A549 (cell line): ENCODE measurements at regions not wholly inside any gene's neighbourhood (a gene's known extent, or its start where the extent isn't known, plus 50 kb on each side); places are given as distances from the start of the nearest gene placed in this dataset.

Source experiments
- ATAC-seq, 2 experiments: fragments of 200-7000 bp in 1 of 2; fragments of >200 bp in 1 of 2; cut with Nextera tagmentation in 1 of 2; cut with Tn5 transposase in 1 of 2; 3 replicates each; pipeline versions ENCODE4 v1.8.0 to v1.9.1; 2018 to 2020; ENCODE audit warnings: mild to moderate bottlenecking in 1 of 2, moderate library complexity in 1 of 2
- CTCF ChIA-PET: fragments of 300-600 bp; sonication (Branson Sonifier 250); formaldehyde crosslinking; extraction: SDS; loops from one replicate; lab custom pipeline; 2021; ENCODE audit warnings: antibody characterized with exemption, inconsistent platforms; lab: Yijun Ruan, JAX
- POLR2A ChIA-PET: fragments of 350-600 bp; formaldehyde crosslinking; extraction: SDS; loops from one replicate; lab custom pipeline; 2021; ENCODE audit warnings: antibody characterized with exemption, inconsistent platforms; lab: Yijun Ruan, JAX
- DNase-seq, 2 experiments: peaks; one replicate each; pipeline versions ENCODE4 v3.0.0 to v3.0.0-alpha.2; 2011 to 2016; ENCODE audit warnings: low read depth in 1 of 2, low spot score in 1 of 2
- FAIRE-seq: peaks from 2 replicates; lab custom pipeline; 2011; peaks lifted over from hg19 to GRCh38; lab: Jason Lieb, UNC
- H3K27ac ChIP-seq, 2 experiments: fragments of >200 bp; sonication (Bioruptor Twin); formaldehyde crosslinking; 3 replicates each; pipeline ENCODE4 v1.5.1; 2016 to 2017
- H3K4me1 ChIP-seq: fragments of >200 bp; sonication (Bioruptor Twin); formaldehyde crosslinking; 3 replicates; pipeline ENCODE4 v1.6.1; 2016
- H3K4me2 ChIP-seq: fragments of >200 bp; sonication (Bioruptor Twin); formaldehyde crosslinking; 3 replicates; pipeline ENCODE4 v1.6.1; 2016
- H3K4me3 ChIP-seq: fragments of >200 bp; sonication (Bioruptor Twin); formaldehyde crosslinking; 3 replicates; pipeline ENCODE4 v1.5.1; 2016
- H3K9me3 ChIP-seq: fragments of >200 bp; sonication (Bioruptor Twin); formaldehyde crosslinking; 3 replicates; pipeline ENCODE4 v1.6.1; 2016
- EHF ChIP-seq: fragments of 250-450 bp; sonication (Bioruptor Pico); IDR thresholded peaks from 2 replicates; pipeline ENCODE4 v1.5.0; 2020; ENCODE audit warnings: mild to moderate bottlenecking
- EP300 ChIP-seq, 2 experiments: fragments of >200 bp; sonication (Bioruptor Twin); formaldehyde crosslinking; IDR thresholded peaks; 2 replicates in 1 of 2; 3 replicates in 1 of 2; pipeline ENCODE4 v1.6.1; 2016 to 2017
- FOXS1 ChIP-seq: fragments of 250-450 bp; sonication (Bioruptor Pico); IDR thresholded peaks from 2 replicates; pipeline ENCODE4 v1.5.0; 2020; ENCODE audit warnings: mild to moderate bottlenecking, moderate library complexity
- HDAC2 ChIP-seq: fragments of 200-600 bp; sonication (generic); IDR thresholded peaks from 2 replicates; pipeline ENCODE4 v1.6.1; 2016
- HEYL ChIP-seq: fragments of 250-450 bp; sonication (Bioruptor Pico); IDR thresholded peaks from 2 replicates; pipeline ENCODE4 v1.8.0; 2021; ENCODE audit warnings: mild to moderate bottlenecking, moderate library complexity
- HOXA7 ChIP-seq: fragments of 250-450 bp; sonication (Bioruptor Pico); IDR thresholded peaks from 2 replicates; pipeline ENCODE4 v1.5.0; 2020; ENCODE audit warnings: mild to moderate bottlenecking, moderate library complexity
- JUN ChIP-seq, 2 experiments: fragments of >200 bp; sonication (Bioruptor Twin); formaldehyde crosslinking; IDR thresholded peaks; 2 replicates in 1 of 2; 3 replicates in 1 of 2; pipeline ENCODE4 v1.6.1; 2016 to 2017
- KDM1A ChIP-seq: fragments of 200-600 bp; sonication (generic); IDR thresholded peaks from 2 replicates; pipeline ENCODE4 v1.6.1; 2016; ENCODE audit warnings: low read depth, mild to moderate bottlenecking
- KDM5A ChIP-seq: fragments of 200-600 bp; sonication (generic); IDR thresholded peaks from 2 replicates; pipeline ENCODE4 v1.6.1; 2016; ENCODE audit warnings: antibody characterized with exemption, mild to moderate bottlenecking
- NFE2L2 ChIP-seq: fragments of 150-350 bp; conservative IDR thresholded peaks from 2 replicates; pipeline ENCODE4 v1.6.1; 2014; ENCODE audit warnings: low read length
- SMC3 ChIP-seq: fragments of >200 bp; sonication (Bioruptor Twin); formaldehyde crosslinking; IDR thresholded peaks from 3 replicates; pipeline ENCODE4 v1.6.1; 2018; ENCODE audit warnings: inconsistent platforms
- SREBF2 ChIP-seq: fragments of 450-650 bp; IDR thresholded peaks from 2 replicates; pipeline ENCODE4 v1.6.1; 2014; ENCODE audit warnings: mild to moderate bottlenecking, moderate library complexity
- TFCP2L1 ChIP-seq: fragments of 250-450 bp; sonication (Bioruptor Pico); IDR thresholded peaks from 2 replicates; pipeline ENCODE4 v1.5.0; 2021; ENCODE audit warnings: mild to moderate bottlenecking
- ZC3H11A ChIP-seq: fragments of 450-650 bp; IDR thresholded peaks from 2 replicates; pipeline ENCODE4 v1.6.1; 2014; ENCODE audit warnings: antibody characterized with exemption, mild to moderate bottlenecking
- ZFP36 ChIP-seq: fragments of 450-650 bp; IDR thresholded peaks from 2 replicates; pipeline ENCODE4 v1.6.1; 2014; ENCODE audit warnings: borderline replicate concordance; ENCODE audit not compliant: partially characterized antibody
- WGBS: methylation state at CpG from one replicate; pipeline ENCODE4 v1.1.6; 2017; ENCODE audit errors: missing lambda C conversion rate; 5-methylcytosine and 5-hydroxymethylcytosine counted together
- TF ChIP-seq, protein P1 (sequence below): fragments of >200 bp; sonication (Bioruptor Twin); formaldehyde crosslinking; IDR thresholded peaks from 2 replicates; pipeline ENCODE4 v1.6.1; 2016
- TF ChIP-seq, protein P2 (sequence below): fragments of 200-600 bp; sonication (generic); IDR thresholded peaks from 2 replicates; pipeline ENCODE4 v1.6.1; 2016; ENCODE audit warnings: antibody characterized with exemption, mild to moderate bottlenecking, moderate library complexity
- TF ChIP-seq, protein P3 (sequence below): fragments of >200 bp; sonication (Bioruptor Twin); formaldehyde crosslinking; IDR thresholded peaks from 3 replicates; pipeline ENCODE4 v1.6.1; 2016
- TF ChIP-seq, protein P4 (sequence below): fragments of 250-450 bp; sonication (Bioruptor Pico); IDR thresholded peaks from 2 replicates; pipeline ENCODE4 v1.5.0; 2020; ENCODE audit warnings: low read depth, mild to moderate bottlenecking, moderate library complexity

DNA sequence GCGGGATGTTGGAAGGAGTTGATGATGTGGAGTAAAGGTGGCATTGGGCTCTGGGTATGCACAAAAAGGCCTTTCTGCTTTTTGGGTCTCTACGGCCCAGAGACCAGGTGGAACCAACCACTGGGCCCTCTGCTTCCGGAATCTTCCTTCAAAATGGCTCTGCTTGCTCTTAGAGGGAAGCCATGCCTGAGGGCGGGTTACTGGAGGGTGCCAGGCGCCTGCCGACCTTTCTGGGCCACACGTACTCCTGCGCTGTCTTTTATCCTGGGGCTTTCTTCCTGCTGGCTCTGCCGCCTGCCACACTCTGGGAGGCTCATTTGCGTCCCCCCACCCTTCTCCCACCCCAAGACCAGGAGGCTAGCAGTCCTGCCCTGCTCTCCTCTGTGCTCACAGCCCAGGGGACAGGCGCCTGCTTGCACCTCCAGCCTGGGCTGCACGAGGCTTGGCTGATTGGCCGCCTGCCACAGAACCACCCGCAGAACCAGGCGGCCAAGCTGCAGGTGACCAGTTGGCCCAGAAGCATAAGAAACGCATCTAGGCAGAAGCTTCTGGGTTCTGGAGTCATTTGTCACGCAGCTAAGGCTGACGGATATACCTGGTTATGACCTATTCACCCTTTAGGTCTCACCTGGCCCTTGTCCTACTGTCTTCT, 536.9 kb downstream of the TBC1D22A start:
- ChIA-PET POLR2A (no interaction called here), CTCF (interaction anchor here (1.2 kb wide), 1 partner anchor 10 kb away, joined by 4 read pairs; no protein-coding TSS in a partner anchor)
- H3K4me3 ChIP-seq = no peak overlapping the region
- WGBS = 87% methylated on average over 10 of the region's 18 CpGs
- no peak overlapping the region for H3K27ac ChIP-seq
- no peaks in the 10 kb centered on the region for H3K9me3 ChIP-seq
- FAIRE-seq = no peak
- no peak for ATAC-seq
- no peak overlapping the region for H3K4me2 ChIP-seq
- no peak for DNase-seq
- TF ChIP-seq KDM5A (no peak), HEYL (CRISPR knock-in tag) (no peak), SREBF2 (no peak), NFE2L2 (no peak), KDM1A (no peak), ZFP36 (no peak), TFCP2L1 (no peak), EP300 (IDR thresholded peaks at IDR 0.05) (no peak)
- TF ChIP-seq, protein P1, sequence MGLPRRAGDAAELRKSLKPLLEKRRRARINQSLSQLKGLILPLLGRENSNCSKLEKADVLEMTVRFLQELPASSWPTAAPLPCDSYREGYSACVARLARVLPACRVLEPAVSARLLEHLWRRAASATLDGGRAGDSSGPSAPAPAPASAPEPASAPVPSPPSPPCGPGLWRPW = no peak
- TF ChIP-seq, protein P2, sequence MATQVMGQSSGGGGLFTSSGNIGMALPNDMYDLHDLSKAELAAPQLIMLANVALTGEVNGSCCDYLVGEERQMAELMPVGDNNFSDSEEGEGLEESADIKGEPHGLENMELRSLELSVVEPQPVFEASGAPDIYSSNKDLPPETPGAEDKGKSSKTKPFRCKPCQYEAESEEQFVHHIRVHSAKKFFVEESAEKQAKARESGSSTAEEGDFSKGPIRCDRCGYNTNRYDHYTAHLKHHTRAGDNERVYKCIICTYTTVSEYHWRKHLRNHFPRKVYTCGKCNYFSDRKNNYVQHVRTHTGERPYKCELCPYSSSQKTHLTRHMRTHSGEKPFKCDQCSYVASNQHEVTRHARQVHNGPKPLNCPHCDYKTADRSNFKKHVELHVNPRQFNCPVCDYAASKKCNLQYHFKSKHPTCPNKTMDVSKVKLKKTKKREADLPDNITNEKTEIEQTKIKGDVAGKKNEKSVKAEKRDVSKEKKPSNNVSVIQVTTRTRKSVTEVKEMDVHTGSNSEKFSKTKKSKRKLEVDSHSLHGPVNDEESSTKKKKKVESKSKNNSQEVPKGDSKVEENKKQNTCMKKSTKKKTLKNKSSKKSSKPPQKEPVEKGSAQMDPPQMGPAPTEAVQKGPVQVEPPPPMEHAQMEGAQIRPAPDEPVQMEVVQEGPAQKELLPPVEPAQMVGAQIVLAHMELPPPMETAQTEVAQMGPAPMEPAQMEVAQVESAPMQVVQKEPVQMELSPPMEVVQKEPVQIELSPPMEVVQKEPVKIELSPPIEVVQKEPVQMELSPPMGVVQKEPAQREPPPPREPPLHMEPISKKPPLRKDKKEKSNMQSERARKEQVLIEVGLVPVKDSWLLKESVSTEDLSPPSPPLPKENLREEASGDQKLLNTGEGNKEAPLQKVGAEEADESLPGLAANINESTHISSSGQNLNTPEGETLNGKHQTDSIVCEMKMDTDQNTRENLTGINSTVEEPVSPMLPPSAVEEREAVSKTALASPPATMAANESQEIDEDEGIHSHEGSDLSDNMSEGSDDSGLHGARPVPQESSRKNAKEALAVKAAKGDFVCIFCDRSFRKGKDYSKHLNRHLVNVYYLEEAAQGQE = no peak
- TF ChIP-seq, protein P3, sequence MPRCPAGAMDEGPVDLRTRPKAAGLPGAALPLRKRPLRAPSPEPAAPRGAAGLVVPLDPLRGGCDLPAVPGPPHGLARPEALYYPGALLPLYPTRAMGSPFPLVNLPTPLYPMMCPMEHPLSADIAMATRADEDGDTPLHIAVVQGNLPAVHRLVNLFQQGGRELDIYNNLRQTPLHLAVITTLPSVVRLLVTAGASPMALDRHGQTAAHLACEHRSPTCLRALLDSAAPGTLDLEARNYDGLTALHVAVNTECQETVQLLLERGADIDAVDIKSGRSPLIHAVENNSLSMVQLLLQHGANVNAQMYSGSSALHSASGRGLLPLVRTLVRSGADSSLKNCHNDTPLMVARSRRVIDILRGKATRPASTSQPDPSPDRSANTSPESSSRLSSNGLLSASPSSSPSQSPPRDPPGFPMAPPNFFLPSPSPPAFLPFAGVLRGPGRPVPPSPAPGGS = no peak
- TF ChIP-seq, all 56 proteins: peak for 0
- no peaks in the 10 kb centered on the region; the same call in 2 of the 3 replicates for H3K4me1 ChIP-seq

DNA sequence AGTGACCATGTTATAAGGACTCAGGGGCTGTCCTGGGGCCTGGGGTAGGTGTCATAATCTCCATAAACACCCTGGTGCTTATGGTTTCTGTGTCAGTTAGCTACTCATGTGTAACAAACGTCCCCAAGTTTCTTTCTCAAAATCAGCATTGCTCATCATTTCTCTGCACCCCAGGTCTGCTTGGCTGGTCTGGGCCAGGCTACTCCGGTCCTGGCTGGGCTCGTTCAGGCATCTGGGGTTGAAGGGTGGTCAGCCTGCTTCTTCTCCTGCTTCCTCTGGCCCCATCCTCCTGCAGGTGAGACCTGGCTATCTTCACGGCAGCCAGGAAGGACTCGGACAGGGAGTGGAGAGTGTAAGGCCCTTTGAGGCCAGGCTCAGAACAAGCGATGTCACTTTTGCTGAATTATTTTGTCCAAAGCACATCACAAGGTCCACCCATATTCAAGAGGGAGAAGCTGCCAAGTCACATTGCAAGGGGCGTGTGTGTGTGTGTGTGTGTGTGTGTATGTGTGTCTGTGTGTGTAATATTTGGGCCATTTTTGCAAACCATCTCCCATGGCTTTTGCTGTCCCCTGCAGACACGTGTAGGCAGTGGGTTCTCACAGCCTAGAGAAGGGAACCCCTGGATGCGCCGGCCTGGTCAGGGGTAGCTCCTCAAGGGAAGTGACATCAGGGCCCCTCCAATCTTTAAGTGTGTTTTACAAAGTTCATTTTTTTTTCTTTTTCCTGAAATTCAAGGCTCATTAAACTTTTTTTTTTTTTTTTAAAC, 535.8 kb downstream of the TBC1D22A start:
- ChIA-PET POLR2A (no interaction called here), CTCF (interaction anchor here (0.6 to 1.2 kb wide), 3 partner anchors 11 to 661 kb away, joined by 3 to 4 read pairs (median 3); no protein-coding TSS in a partner anchor)
- FAIRE-seq (no peak), DNase-seq (no peak), ATAC-seq (no peak)
- no peak overlapping the region for H3K27ac ChIP-seq
- TF ChIP-seq JUN (IDR thresholded peaks at IDR 0.05) (no peak), ZC3H11A (no peak), EHF (CRISPR knock-in tag) (no peak), SMC3 (no peak), HOXA7 (CRISPR knock-in tag) (no peak), HDAC2 (no peak), FOXS1 (no peak)
- TF ChIP-seq, protein P4, sequence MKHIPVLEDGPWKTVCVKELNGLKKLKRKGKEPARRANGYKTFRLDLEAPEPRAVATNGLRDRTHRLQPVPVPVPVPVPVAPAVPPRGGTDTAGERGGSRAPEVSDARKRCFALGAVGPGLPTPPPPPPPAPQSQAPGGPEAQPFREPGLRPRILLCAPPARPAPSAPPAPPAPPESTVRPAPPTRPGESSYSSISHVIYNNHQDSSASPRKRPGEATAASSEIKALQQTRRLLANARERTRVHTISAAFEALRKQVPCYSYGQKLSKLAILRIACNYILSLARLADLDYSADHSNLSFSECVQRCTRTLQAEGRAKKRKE = no peak
- 81% methylated on average over 9 of the region's 10 CpGs for WGBS
- peaks cover 3% of the 10 kb centered on the region; the same call in 1 of the 3 replicates for H3K4me1 ChIP-seq
- H3K9me3 ChIP-seq = no peaks in the 10 kb centered on the region
- H3K4me3 ChIP-seq = no peak overlapping the region
- H3K4me2 ChIP-seq = no peak overlapping the region
